ENCODE measurements at regions not wholly inside any gene's neighbourhood (a gene's known extent, or its start where the extent isn't known, plus 50 kb on each side); places are given as distances from the start of the nearest gene placed in this dataset.

DNA sequence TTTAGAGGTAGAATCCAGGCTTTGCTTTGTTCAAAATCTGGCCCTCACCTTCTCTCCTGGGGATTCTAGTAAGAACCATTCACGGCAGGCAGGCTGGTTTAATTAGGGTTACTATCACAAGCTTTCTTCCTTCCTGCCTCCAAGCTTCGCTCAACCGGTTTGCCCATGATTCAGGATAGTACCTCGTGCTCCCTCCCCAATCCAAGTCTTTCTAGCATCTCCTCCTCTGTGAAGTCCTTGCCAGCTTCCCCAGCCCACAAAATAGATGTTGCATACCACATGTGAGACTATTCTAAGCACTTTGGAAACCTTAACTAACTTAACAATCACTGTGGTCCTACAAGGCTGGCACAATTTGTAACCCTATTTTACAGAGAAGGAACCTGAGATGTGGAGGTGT lies 135.1 kb downstream of the SOCS6 start:
- no peaks in the 10 kb centered on the region for H3K36me3 ChIP-seq (ENCODE audit: control insufficient read depth, insufficient read depth, low read length)
- in situ Hi-C loops (cut with HindIII; ENCODE audit: low pct_unique_long_range_greater_than_20kb, low sequenced_read_pairs) = no loop called here
- H3K4me3 ChIP-seq (ENCODE audit: low read depth in 2 of 2, low read length in 2 of 2) = no peak overlapping the region
- no peaks in the 10 kb centered on the region for H3K27me3 ChIP-seq (ENCODE audit: control insufficient read depth, insufficient read depth, low read length)
- DNase-seq (ENCODE audit: low read depth, low spot score) (no peak), ATAC-seq (no peak)
- peaks cover 49% of the 10 kb centered on the region for H3K4me1 ChIP-seq (ENCODE audit: control insufficient read depth, insufficient read depth, low read length)
- intact Hi-C loops (cut with micrococcal nuclease; ENCODE audit: unreplicated experiment) = loop anchor here (5.0 kb wide), 1 partner anchor 42 kb away; no protein-coding TSS in a partner anchor
- no peaks in the 10 kb centered on the region for H3K9me3 ChIP-seq (ENCODE audit: control insufficient read depth, insufficient read depth, low read depth, low read length)
- H3K27ac ChIP-seq (ENCODE audit: low read length) = peak overlapping the region; percentile 100
- ChIA-PET CTCF (no interaction called here), POLR2A (no interaction called here)
- BruUV-seq (replicated peaks) = no TSS peak
- TF ChIP-seq TCF7L2 (IDR thresholded peaks at IDR 0.05; ENCODE audit: low read depth, low read length) = no peak
- TF ChIP-seq POLR2AphosphoS5 (IDR thresholded peaks at IDR 0.05; ENCODE audit: low read depth, low read length) = no peak
- TF ChIP-seq, protein P1, sequence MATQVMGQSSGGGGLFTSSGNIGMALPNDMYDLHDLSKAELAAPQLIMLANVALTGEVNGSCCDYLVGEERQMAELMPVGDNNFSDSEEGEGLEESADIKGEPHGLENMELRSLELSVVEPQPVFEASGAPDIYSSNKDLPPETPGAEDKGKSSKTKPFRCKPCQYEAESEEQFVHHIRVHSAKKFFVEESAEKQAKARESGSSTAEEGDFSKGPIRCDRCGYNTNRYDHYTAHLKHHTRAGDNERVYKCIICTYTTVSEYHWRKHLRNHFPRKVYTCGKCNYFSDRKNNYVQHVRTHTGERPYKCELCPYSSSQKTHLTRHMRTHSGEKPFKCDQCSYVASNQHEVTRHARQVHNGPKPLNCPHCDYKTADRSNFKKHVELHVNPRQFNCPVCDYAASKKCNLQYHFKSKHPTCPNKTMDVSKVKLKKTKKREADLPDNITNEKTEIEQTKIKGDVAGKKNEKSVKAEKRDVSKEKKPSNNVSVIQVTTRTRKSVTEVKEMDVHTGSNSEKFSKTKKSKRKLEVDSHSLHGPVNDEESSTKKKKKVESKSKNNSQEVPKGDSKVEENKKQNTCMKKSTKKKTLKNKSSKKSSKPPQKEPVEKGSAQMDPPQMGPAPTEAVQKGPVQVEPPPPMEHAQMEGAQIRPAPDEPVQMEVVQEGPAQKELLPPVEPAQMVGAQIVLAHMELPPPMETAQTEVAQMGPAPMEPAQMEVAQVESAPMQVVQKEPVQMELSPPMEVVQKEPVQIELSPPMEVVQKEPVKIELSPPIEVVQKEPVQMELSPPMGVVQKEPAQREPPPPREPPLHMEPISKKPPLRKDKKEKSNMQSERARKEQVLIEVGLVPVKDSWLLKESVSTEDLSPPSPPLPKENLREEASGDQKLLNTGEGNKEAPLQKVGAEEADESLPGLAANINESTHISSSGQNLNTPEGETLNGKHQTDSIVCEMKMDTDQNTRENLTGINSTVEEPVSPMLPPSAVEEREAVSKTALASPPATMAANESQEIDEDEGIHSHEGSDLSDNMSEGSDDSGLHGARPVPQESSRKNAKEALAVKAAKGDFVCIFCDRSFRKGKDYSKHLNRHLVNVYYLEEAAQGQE (IDR thresholded peaks at IDR 0.05; ENCODE audit: insufficient read depth in 1 of 2, low read depth in 2 of 2, low read length in 1 of 2) = no peak
- TF ChIP-seq SIN3A (IDR thresholded peaks at IDR 0.05; ENCODE audit: borderline replicate concordance, insufficient read depth, low read depth, low read length) = no peak
- TF ChIP-seq, protein P2, sequence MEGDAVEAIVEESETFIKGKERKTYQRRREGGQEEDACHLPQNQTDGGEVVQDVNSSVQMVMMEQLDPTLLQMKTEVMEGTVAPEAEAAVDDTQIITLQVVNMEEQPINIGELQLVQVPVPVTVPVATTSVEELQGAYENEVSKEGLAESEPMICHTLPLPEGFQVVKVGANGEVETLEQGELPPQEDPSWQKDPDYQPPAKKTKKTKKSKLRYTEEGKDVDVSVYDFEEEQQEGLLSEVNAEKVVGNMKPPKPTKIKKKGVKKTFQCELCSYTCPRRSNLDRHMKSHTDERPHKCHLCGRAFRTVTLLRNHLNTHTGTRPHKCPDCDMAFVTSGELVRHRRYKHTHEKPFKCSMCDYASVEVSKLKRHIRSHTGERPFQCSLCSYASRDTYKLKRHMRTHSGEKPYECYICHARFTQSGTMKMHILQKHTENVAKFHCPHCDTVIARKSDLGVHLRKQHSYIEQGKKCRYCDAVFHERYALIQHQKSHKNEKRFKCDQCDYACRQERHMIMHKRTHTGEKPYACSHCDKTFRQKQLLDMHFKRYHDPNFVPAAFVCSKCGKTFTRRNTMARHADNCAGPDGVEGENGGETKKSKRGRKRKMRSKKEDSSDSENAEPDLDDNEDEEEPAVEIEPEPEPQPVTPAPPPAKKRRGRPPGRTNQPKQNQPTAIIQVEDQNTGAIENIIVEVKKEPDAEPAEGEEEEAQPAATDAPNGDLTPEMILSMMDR (IDR thresholded peaks at IDR 0.05) = no peak

DNA sequence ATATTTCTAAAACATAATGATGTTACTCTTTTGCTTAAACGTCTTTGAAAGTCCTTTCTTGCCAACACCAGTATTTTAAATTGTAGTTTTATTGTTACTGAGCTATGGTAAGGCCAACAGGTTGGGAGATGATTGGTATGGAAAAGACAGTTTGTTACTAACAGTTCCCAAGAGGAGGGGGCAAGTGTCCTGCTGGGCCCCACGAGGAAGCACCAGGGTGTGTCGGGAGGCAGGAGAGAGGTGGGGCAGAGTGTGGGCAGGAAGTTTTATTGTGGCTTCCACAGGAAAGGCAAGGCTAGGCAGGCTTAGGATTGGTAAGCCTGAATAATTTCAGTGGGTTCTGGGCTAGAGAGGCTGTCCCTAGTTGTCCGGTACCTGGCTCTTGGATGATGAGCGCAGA lies 134.3 kb downstream of the SOCS6 start:
- ChIA-PET CTCF (interaction anchor here (0.5 kb wide), 1 partner anchor 25 kb away, joined by 4 read pairs; no protein-coding TSS in a partner anchor), POLR2A (no interaction called here)
- intact Hi-C loops (cut with micrococcal nuclease; ENCODE audit: unreplicated experiment) = loop anchor here (5.0 kb wide), 1 partner anchor 41 kb away; no protein-coding TSS in a partner anchor
- Histone ChIP-seq H3K36me3 (ENCODE audit: control insufficient read depth, insufficient read depth, low read length) (no peaks in the 10 kb centered on the region), H3K4me3 (ENCODE audit: low read depth in 2 of 2, low read length in 2 of 2) (no peak overlapping the region), H3K27ac (ENCODE audit: low read length) (peak overlapping the region; percentile 100), H3K9me3 (ENCODE audit: control insufficient read depth, insufficient read depth, low read depth, low read length) (no peaks in the 10 kb centered on the region), H3K27me3 (ENCODE audit: control insufficient read depth, insufficient read depth, low read length) (no peaks in the 10 kb centered on the region), H3K4me1 (ENCODE audit: control insufficient read depth, insufficient read depth, low read length) (peaks cover 57% of the 10 kb centered on the region)
- no TSS peak for BruUV-seq (replicated peaks)
- DNase-seq (ENCODE audit: low read depth, low spot score) (no peak), ATAC-seq (no peak)
- TF ChIP-seq TCF7L2 (IDR thresholded peaks at IDR 0.05; ENCODE audit: low read depth, low read length) (no peak), SIN3A (IDR thresholded peaks at IDR 0.05; ENCODE audit: borderline replicate concordance, insufficient read depth, low read depth, low read length) (no peak), POLR2AphosphoS5 (IDR thresholded peaks at IDR 0.05; ENCODE audit: low read depth, low read length) (no peak)
- TF ChIP-seq, protein P2 (IDR thresholded peaks at IDR 0.05) = no peak
- TF ChIP-seq, protein P1 (IDR thresholded peaks at IDR 0.05; ENCODE audit: insufficient read depth in 1 of 2, low read depth in 2 of 2, low read length in 1 of 2) = no peak
- in situ Hi-C loops (cut with HindIII; ENCODE audit: low pct_unique_long_range_greater_than_20kb, low sequenced_read_pairs) = no loop called here
